ENCODE measurements at regions not wholly inside any gene's neighbourhood (a gene's known extent, or its start where the extent isn't known, plus 50 kb on each side); places are given as distances from the start of the nearest gene placed in this dataset.

DNA sequence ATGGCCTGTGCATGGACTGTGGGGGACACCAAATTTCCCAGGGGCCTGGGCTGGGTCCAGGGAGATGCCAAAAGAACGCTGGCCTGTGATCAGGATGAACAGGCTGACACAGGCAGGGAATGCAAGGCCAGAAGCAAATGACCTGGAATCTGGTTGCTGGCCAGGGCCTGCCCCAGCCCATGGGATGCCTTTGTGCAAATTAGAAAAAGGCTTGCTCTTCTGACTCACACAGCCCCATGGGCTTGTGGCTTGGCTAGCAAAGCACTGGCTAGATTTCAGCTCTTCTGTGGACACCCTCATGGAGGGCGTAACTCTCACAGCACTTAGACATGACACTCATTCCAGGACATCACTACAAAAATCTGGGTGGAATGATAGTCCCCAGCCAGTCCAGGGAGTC is 356.0 kb downstream of the SHQ1 start:
- TF ChIP-seq, protein P1, sequence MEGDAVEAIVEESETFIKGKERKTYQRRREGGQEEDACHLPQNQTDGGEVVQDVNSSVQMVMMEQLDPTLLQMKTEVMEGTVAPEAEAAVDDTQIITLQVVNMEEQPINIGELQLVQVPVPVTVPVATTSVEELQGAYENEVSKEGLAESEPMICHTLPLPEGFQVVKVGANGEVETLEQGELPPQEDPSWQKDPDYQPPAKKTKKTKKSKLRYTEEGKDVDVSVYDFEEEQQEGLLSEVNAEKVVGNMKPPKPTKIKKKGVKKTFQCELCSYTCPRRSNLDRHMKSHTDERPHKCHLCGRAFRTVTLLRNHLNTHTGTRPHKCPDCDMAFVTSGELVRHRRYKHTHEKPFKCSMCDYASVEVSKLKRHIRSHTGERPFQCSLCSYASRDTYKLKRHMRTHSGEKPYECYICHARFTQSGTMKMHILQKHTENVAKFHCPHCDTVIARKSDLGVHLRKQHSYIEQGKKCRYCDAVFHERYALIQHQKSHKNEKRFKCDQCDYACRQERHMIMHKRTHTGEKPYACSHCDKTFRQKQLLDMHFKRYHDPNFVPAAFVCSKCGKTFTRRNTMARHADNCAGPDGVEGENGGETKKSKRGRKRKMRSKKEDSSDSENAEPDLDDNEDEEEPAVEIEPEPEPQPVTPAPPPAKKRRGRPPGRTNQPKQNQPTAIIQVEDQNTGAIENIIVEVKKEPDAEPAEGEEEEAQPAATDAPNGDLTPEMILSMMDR (IDR thresholded peaks at IDR 0.05), result no peak
- TF ChIP-seq POLR2A (IDR thresholded peaks at IDR 0.05), result no peak
